ENCODE measurements at regions not wholly inside any gene's neighbourhood (a gene's known extent, or its start where the extent isn't known, plus 50 kb on each side); places are given as distances from the start of the nearest gene placed in this dataset.
"Not testable (repeated sequence)": the region's sequence is repeated elsewhere in the genome, so short reads cannot be mapped to it uniquely, and the experiment has no call there.

DNA sequence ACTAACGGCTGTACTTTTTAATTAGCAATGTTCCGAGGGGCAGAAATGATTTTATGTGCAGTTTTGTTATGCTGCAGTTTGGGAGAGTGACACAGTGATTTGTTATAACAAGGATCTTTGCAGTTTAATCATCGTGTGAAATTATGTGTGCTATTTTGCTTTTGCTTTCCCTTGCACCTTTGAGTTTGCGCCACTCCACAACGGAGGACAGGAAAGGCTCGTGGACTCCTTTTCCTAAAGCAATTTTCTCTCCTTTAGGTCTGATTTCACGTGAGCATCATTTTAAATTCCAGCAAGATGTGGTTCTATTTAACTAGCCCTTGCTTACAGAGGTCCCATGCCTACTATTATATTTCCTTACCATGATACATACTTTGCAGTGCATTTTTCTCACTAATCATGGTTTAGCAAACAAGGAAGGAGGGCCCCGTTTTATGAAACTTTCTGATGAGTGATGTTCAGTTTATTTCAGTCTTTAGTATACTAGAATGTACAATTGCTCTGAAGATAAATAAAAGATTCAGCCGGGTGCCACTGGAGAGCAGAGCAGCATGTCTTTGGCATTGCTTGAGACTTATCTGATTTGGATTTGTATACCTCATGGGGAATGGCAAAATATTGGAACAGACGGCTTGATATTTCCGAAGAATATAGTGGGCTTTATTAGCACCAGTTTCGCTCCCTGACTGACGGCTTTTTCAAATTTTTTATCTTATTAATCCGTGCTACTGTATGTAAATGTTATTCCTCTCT lies 528.2 kb upstream of the FANCL start:
- DNase-seq (ENCODE audit: low read depth) = no peak

DNA sequence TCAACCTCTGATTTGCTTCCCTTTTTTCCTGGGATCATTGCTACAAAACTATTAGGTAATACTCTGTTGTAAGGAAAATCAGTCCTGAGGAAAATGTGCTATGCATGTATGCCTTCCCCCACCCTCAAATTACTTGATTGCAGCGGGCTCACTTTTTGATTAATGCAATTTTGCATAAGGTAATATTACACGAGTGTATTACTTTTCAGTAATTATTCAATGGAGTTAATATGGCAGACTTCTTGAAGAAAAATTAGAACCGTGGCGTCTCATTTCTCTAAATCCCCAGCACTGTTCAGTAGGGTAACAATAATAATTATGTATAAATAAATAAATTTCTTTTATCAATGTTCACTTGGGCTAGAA lies 527.6 kb upstream of the FANCL start:
- DNase-seq (ENCODE audit: low read depth) = no peak

DNA sequence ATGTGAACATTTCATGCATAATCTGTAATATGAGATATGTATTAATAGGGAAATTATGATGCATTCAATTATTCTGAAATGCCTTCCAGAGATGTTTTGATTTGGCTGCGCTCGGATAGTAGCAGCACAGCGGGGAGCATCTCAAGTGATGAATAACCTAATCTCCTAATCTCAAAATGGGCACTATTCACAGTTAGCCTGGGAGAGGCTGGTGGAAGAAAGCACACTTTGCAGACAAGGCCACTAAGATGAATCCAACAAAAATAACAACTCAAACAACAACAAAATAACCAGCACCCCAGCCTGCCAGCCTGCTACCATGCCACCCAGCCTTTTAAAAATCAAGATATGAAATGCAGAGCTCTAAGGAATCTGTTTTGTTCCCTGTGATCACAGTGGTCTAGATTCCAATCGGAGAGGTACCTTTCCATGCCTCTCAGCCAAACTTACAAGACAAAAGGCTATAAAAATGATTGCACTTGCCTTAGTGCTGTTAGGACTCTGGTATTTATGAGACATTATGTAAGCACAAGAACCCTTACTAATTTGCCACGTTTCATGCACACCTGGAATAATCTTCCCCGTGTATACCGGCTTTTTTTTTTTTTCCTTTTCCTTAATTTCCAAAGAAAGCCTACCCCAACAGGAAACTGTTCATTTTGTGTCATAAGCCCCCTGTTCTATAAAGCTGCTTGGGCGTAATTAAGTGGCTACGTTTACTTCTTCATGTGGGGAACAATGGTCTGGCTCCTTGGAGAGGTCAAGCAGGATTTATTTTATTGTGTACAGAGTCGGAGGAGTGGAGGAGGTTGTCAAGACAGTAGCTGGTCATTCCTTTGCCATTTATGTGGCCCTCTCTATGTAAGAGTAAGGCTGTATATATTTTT lies 526.9 kb upstream of the FANCL start:
- no peak for DNase-seq (ENCODE audit: low read depth)

DNA sequence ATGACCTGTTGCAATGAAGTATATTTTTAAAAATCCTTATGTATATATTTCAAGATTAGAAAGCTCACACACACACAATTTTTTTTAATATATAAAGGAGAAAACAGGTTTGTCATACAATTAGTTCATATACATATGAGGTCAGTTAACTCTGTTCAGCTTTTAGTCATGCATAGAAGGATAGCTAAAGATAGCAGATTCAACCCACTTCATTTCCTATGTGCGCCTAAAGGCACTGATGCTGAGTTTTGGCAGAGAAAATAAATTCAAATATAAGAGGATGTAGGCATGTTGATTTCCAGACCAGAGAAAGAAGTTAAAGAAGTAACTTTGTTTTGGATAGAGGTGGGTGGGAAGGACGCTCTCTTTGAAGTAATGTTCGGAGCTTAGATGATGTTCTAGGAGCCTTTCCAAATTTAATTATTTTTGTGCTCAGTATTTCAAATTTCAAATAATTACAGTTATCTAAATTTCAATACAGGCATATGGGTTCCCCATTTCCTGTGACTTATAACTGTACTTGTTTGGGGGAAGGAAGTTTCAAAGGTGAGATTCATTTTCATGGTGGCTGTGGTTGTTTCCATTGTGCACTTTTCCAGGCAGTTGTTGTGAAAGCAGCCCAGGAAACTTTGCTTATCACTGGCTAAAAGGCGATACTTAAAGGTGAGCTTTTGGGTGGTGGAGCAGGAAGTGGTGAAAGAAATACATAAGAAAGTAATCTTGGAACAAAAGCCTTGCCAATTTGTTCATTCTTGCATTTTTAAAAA lies 523.4 kb upstream of the FANCL start:
- no peak for DNase-seq (ENCODE audit: low read depth)

DNA sequence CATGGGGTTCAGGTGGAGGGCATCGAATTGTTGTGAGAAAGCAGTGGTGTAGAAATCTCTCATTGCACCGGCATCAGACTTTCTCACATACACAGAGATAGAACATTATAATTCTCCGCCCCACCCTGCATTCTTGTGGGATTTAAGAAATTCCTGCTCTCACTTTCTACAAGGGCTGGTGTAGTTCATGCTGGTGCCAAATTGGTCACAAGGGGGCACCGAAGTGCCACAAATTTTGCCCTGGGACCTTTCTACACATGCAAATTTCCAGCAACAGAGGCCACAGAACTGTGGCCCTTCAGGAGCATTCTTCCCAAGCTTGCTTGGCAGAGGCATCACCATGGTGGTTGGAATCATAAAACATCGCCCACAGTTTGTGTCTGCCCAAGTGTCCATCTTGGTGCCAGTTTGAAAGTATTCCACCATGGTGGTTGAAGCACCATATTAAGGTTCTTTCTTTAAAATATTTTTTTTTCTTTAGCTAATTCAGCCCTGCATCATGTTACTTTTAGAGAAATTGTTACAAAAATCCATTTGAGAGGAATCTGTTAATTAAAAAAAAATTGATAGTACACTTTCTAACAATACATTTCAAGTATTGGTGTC lies 521.2 kb upstream of the FANCL start:
- DNase-seq (ENCODE audit: low read depth) = peak; percentile 68

DNA sequence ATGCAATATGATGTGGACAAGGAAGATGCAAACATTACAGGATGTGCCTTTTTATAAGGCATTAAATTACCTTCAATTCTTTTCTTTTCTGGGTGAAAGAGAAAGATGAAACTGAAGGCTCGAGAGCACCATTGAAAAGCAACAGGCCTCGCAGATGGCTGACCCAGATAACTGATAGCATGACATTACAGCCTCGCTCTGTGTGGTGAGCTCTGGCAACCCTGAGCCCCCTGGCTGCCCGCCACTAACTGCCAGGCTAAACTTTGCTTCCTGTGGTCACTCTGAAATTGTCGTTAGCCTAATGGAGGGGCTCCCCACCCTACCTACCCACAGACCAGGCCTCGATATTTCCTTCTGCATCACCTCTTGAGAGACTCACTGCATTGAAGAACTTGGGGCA lies 516.8 kb upstream of the FANCL start:
- no peak for DNase-seq (ENCODE audit: low read depth)

DNA sequence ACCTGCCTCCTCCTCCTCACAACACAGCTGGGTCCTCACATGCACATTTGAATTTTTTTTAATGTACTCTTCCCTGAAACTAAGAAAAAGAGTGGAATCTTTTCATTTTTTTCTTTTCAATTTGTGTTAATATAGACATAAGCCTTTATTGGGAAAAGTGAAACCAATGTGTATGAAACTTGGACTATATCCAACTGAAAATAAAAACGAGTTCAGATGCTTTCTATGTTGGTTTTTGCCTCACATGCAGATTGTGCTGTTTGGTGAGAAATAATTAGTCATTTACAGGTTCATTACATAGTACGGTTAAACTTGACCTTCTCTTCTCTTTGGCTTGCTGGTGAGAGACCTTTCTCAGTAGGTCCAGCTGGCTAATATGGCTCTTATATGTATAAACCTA lies 515.2 kb upstream of the FANCL start:
- no peak for DNase-seq (ENCODE audit: low read depth)

DNA sequence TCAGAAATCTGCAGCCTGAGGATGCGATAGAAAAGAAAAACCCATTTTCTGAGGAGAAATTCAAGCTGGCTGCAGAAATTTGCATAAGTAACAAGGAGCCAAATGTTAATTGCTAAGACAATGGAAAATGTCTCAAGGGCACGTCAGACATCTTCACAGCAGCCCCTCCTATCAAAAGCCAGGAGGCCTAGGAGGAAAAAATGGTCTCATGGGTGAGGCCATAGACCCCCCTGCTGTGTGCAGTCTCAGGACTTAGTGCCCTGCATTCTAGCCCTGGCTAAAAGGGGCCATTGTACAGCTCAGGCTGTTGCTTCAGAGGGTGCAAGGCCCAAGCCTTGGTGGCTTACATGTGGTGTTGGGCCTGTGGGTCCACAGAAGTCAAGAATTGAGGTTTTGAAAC lies 511.4 kb upstream of the FANCL start:
- not testable (repeated sequence) for DNase-seq (ENCODE audit: low read depth)

DNA sequence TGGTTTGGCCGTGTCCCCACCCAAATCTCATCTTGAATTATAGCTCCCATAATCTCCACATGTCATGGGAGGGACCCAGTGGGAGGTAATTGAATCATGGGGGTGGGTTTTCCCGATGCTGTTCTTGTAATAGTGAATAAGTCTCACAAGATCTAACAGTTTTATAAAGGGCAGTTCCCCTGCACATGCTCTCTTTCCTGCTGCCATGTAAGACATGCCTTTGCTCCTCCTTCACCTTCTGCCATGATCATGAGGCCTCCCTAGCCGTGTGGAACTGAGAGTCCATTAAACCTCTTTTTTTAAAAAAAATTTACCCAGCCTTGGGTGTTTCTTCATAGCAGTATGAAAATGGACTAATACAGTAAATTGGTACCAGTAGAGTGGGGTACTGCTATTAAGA lies 510.6 kb upstream of the FANCL start:
- not testable (repeated sequence) for DNase-seq (ENCODE audit: low read depth)

DNA sequence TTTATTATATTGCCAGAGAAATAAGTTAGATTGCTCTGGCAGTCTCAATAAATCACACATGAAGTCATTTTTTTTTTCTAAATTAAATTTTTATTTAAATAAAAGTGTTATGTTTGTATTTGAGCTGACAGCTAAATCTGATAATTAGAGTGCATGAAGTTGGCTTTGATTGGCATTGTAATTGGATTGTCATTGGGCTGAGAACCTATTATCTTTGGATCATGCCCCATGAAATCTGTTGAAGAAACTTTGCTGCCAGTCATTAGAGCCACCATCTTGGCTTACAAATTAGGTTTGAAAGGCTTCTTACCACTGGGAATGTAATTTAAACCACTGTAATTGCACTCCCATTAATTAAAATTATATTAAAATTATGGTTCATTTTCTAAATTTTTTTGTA lies 507.9 kb upstream of the FANCL start:
- no peak for DNase-seq (ENCODE audit: low read depth)

DNA sequence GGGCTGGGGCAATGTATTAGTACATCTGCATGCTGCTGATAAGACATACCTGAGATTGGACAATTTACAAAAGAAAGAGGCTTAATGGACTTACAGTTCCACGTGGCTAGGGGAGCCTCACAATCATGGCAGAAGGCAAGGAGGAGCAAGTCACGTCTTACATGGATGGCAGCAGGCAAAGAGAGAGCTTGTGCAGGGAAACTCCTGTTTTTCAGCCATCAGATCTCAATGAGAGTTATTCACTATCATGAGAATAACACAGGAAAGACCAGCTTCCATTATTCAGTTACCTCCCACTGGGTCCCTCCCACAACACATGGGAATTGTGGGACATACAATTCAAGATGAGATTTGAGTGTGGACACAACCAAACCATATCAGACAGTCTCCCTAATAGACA lies 504.2 kb upstream of the FANCL start:
- not testable (repeated sequence) for DNase-seq (ENCODE audit: low read depth)

DNA sequence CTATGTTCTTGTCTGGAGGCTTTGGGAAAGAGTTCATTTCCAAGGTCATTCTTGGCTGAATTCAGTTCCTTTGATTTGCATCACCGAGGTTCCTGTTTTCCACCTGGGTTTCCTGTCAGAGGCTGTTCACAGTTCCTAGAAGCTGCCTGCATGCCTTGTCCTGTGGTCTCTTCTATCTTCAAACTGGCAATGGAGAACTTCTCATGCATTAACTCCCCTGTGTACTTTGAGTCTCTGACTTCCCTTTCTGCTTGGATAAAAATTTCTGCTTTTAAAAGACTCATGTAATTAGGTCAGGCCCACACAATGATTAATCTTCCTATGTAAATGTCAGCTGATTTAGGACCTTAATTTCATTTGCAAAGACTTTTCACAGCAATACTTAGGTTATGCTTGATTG lies 499.3 kb upstream of the FANCL start:
- no peak for DNase-seq (ENCODE audit: low read depth)

DNA sequence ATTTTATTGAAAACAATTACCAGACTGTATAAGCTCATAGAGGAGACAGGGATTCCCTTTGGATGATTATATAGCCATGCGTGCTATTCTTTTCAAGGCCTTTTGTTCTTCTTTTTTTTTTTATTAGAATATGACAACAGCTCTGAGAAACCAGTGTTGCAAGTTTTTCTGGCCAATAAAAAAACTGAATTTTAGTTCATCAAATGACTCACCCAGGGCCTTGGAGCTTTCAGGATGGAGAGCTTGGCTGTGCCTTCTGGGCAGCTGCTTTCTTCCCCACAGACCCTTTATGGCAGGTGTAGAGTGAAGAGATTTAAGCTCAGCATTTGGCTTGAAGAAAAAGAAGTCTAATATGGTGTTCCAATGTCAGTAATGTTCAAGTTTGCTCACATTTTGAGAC lies 497.9 kb upstream of the FANCL start:
- DNase-seq (ENCODE audit: low read depth) = peak; percentile 2

DNA sequence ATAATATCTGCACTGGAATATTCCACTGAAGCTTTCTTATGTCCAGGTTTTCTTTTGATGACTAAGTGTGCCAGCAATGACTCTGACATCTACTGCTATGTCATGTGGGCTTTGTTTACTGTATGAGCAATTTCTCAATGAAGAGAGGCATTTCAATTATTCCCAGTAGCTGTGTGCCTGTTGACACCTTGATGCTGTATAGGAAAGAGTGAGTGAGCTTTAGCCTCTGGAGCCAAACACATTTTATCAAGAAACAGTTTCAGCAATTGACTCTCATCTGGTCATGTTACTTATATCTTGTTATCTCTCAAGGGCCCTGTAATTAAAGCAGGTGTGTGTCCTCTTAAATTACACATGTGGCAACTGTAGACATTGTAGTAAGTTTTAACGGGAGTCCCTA lies 493.2 kb upstream of the FANCL start:
- DNase-seq (ENCODE audit: low read depth) = peak; percentile 70

DNA sequence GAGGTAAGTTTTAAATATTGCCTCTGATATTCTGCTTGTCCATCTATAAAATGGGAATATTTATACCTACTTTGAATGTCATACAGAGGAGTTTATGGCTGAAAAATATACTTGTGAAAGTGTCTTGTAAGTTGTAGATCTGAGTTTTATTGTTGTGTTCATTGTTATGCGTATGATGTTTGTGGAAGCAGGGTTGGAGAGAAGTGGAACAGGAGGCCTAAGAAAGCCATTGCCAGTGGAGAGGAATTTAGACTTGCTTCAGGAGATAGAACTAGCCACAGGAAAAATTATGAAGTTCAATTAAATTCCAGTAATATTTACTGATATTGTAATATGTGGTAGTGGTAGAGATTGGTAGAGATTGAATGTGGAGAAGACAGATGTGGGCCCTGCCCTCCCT lies 491.9 kb upstream of the FANCL start:
- no peak for DNase-seq (ENCODE audit: low read depth)

DNA sequence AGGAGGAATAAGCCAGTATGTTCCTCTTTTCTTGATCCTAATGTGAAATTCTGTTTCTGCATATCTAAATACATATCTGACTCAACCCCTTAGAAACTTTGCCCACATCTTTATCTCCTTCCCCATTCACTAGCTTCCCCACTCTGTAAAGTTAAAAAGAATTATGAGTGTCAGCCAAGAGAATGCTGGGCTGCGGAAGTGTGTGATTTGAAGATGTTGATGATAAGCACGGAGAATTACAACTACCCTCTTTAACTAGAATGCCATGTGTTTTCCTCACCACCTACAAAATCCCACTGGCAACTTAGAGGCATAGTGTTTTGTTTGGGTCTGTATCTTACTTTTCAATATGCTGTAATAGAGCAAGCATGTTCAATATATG lies 490.4 kb upstream of the FANCL start:
- DNase-seq (ENCODE audit: low read depth) = no peak

DNA sequence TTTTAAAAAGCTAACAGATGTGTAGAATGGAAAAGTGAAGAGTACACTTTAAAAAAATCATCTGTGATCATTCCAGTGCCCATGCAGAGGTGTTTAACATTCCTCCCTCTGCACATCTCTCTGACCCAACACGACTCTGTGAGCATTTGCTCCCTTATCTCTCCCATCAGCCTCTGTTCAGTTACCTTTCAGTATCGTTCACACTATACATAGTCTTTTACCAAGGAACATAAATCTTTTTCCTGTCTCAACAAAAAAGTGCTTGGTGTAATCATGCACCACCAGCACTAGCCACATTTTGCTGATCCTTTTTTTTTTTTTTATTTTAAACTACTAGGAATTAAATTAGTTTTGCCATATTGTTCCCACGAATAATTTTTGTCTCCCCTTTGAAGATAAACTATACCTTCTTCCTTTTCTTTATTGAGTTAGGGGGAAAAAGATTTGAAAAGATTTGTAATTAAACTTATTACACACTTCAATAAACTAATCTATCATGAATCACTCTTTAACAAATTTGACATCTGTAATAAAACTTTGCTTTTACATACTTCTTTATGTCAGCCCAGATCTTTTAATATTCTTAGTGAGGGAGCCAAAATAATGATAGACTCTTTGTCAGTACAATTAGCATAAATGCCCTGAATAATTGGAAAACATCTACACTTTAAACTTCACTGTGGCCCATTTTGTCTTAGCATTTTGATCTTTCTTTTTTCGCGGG lies 489.8 kb upstream of the FANCL start:
- DNase-seq (ENCODE audit: low read depth) = no peak

DNA sequence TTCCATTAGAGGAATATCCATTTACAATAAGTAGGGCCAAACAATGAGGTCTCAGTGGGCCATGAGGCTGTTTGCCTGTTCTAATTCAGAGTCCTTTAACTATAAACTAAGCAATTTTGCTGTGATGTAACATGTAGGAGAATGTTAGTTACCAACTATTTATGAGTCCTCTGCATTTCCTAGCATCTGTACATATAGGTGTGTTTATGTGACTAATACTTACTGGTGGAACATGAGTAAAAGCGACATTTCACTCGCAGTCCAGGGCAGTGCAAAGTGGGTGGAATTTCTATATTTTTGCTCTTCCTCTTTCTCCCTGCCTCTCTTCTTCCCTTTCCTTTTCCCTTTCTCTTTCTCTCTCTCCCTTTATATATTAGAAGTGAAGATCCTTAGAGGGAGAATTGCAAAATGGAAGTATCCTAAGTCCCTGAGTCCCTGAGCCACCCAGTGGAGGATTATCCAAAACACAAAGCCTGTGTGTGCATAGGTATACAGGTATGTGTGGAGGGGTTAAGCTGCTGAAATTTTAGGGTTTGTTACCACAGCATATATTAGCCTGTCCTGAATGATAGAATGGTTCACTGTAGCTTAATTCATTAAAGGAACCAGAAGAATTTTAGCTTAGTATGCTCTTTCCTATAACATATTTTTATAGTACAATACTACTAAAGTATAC lies 487.0 kb upstream of the FANCL start:
- no peak for DNase-seq (ENCODE audit: low read depth)

DNA sequence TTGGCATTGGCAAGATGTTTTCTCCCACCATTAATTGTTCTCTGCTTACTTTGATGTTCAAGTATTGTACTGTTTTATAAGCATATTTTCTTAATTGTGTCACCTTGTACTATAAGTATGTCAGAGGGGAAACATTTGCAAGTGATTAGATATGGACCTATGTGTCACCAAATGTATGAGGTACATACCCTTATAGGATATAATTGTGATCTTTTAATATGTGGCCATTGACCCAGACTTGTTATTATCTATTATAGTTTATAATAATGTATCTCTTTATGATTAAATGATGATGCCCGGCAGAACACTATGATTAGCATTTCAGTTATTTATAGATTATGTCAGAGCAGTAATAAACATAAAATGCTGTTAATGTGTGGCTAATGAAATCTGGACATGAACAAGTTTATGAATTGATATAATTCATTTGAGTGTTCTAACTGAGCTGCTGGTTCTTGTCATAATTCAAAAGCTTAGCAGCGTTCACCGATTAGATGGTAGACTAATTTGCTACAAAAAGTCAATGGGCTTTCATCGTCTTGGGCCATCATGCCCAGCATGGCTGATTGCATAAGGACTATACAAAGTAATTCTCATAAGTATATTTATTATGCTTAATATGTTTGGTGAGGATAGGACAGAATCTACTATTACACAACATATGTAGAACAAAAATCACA lies 480.9 kb upstream of the FANCL start:
- DNase-seq (ENCODE audit: low read depth) = no peak
